Endothelial cell of umbilical vein (primary cell): ENCODE measurements at regions not wholly inside any gene's neighbourhood (a gene's known extent, or its start where the extent isn't known, plus 50 kb on each side); places are given as distances from the start of the nearest gene placed in this dataset.

ENCODE experiments used
- BruUV-seq: library from RNA; stranded (reverse); fragments of 400-500 nt; replicated peaks from 2 replicates; lab custom pipeline; 2021; lab: Mats Ljungman, UMichigan
- CTCF ChIA-PET: fragments of 300-600, 350-600 bp; sonication (Branson Sonifier 250); formaldehyde crosslinking; loops from one replicate; lab custom pipeline; 2021; ENCODE audit warnings: antibody characterized with exemption, inconsistent platforms; lab: Charles Lee
- POLR2A ChIA-PET: fragments of 300-600, 350-600 bp; sonication (Branson Sonifier 250); formaldehyde crosslinking; loops from one replicate; lab custom pipeline; 2021; ENCODE audit warnings: antibody characterized with exemption, inconsistent platforms; lab: Charles Lee
- DNase-seq: peaks from one replicate; pipeline ENCODE4 v3.0.0-alpha.2; 2011; ENCODE audit warnings: low read depth, low spot score
- FAIRE-seq: peaks from 2 replicates; lab custom pipeline; 2011; peaks lifted over from hg19 to GRCh38; lab: Jason Lieb, UNC
- H2AFZ ChIP-seq: 2 replicates; pipeline ENCODE4 v1.6.0; 2012; ENCODE audit warnings: low read depth, low read length, control low read depth, inconsistent platforms
- H3K27ac ChIP-seq: 2 replicates; pipeline ENCODE4 v1.5.1; 2011; ENCODE audit warnings: low read depth, mild to moderate bottlenecking, control low read depth, low read length, moderate library complexity; ENCODE audit not compliant: insufficient read depth
- H3K27me3 ChIP-seq, 2 experiments: 2 replicates each; pipeline versions ENCODE4 v1.6.0 to v1.6.1; 2011; ENCODE audit warnings: low read length in 2 of 2, mixed read lengths in 1 of 2; ENCODE audit not compliant: control insufficient read depth in 2 of 2, insufficient read depth in 2 of 2
- H3K36me3 ChIP-seq, 2 experiments: 2 replicates in 1 of 2; 3 replicates in 1 of 2; pipeline ENCODE4 v1.5.1; 2011; ENCODE audit warnings: low read length in 2 of 2, mild to moderate bottlenecking in 1 of 2, moderate library complexity in 1 of 2; ENCODE audit not compliant: control insufficient read depth in 2 of 2, insufficient read depth in 2 of 2; ENCODE audit errors: extremely low read depth in 1 of 2
- H3K4me1 ChIP-seq: 3 replicates; pipeline ENCODE4 v1.5.1; 2011; ENCODE audit warnings: mild to moderate bottlenecking, low read length; ENCODE audit not compliant: control insufficient read depth, insufficient read depth; ENCODE audit errors: extremely low read depth
- H3K4me2 ChIP-seq: 2 replicates; pipeline ENCODE4 v1.6.1; 2011; ENCODE audit warnings: low read length, control low read depth, mixed read lengths; ENCODE audit not compliant: insufficient read depth
- H3K4me3 ChIP-seq, 3 experiments: fragments of 200-600 bp in 1 of 3; sonication (generic), shearing (Covaris generic) in 1 of 3; replicated peaks in 1 of 3; 2 replicates each; pipeline ENCODE4 v1.5.1; 2011 to 2016; ENCODE audit warnings: control low read depth in 3 of 3, low read length in 3 of 3, mild to moderate bottlenecking in 2 of 3, inconsistent platforms in 1 of 3, low read depth in 1 of 3, moderate library complexity in 1 of 3; ENCODE audit not compliant: insufficient read depth in 1 of 3
- H3K79me2 ChIP-seq: 2 replicates; pipeline ENCODE4 v1.6.0; 2012; ENCODE audit warnings: low read length, inconsistent platforms; ENCODE audit not compliant: control insufficient read depth, insufficient read depth
- H3K9ac ChIP-seq: replicated peaks from 2 replicates; pipeline ENCODE3; 2011; ENCODE audit warnings: low read length, control low read depth; ENCODE audit not compliant: insufficient read depth; ENCODE audit errors: extremely low read depth
- H3K9me1 ChIP-seq: replicated peaks from 3 replicates; pipeline ENCODE4 v1.6.0; 2011; ENCODE audit warnings: mild to moderate bottlenecking, low read length; ENCODE audit not compliant: control insufficient read depth, insufficient read depth; ENCODE audit errors: extremely low read depth
- H3K9me3 ChIP-seq: replicated peaks from 2 replicates; pipeline ENCODE4 v1.5.1; 2012; ENCODE audit warnings: low read length, inconsistent platforms; ENCODE audit not compliant: control insufficient read depth, insufficient read depth
- H4K20me1 ChIP-seq: replicated peaks from 2 replicates; pipeline ENCODE3; 2011; ENCODE audit warnings: mild to moderate bottlenecking, low read length; ENCODE audit not compliant: control insufficient read depth, insufficient read depth; ENCODE audit errors: extremely low read depth
- CTCF ChIP-seq, 2 donors: IDR thresholded peaks; 1 replicate in 1 of 2; 2 replicates in 1 of 2; pipeline ENCODE4 v1.5.1; 2011; ENCODE audit warnings: low read length in 2 of 2, mild to moderate bottlenecking in 2 of 2, moderate library complexity in 2 of 2, control low read depth in 1 of 2, inconsistent platforms in 1 of 2, low read depth in 1 of 2; ENCODE audit not compliant: insufficient read depth in 1 of 2; ENCODE audit errors: extremely low read depth in 1 of 2
- EZH2 ChIP-seq: IDR thresholded peaks from 2 replicates; pipeline ENCODE4 v1.6.1; 2012; ENCODE audit warnings: borderline replicate concordance, low read depth, mild to moderate bottlenecking, moderate library complexity, low read length, inconsistent platforms; ENCODE audit not compliant: severe bottlenecking
- FOS ChIP-seq: IDR thresholded peaks from 2 replicates; pipeline ENCODE4 v1.6.1; 2011; ENCODE audit warnings: mild to moderate bottlenecking, low read length, moderate library complexity, borderline replicate concordance; ENCODE audit not compliant: insufficient read depth
- GATA2 ChIP-seq: IDR thresholded peaks from 2 replicates; pipeline ENCODE4 v1.7.0; 2011; ENCODE audit warnings: low read depth, mild to moderate bottlenecking, moderate library complexity, mixed read lengths, low read length; ENCODE audit not compliant: insufficient read length, insufficient read depth
- JUN ChIP-seq: IDR thresholded peaks from 2 replicates; pipeline ENCODE4 v1.6.1; 2011; ENCODE audit warnings: borderline replicate concordance, low read depth; ENCODE audit not compliant: insufficient read length, insufficient read depth
- MAX ChIP-seq: IDR thresholded peaks from 2 replicates; pipeline ENCODE4 v1.6.1; 2011; ENCODE audit not compliant: insufficient read depth, insufficient read length
- MYC ChIP-seq: IDR thresholded peaks from one replicate; pipeline ENCODE4 v1.6.1; 2011; ENCODE audit warnings: mild to moderate bottlenecking, low read depth, low read length
- POLR2A ChIP-seq: IDR thresholded peaks from 2 replicates; pipeline ENCODE4 v1.6.1; 2012; ENCODE audit warnings: low read depth, mild to moderate bottlenecking, control low read depth, low read length
- POLR2AphosphoS5 ChIP-seq: IDR thresholded peaks from 2 replicates; pipeline ENCODE4 v1.6.1; 2012; ENCODE audit warnings: low read depth, mild to moderate bottlenecking, control low read depth, low read length, moderate library complexity; ENCODE audit not compliant: insufficient read depth
- dilution Hi-C: fragments of 300-500 bp; cut with MboI; formaldehyde crosslinking; loops from one replicate; pipeline ENCODE4 v1.15.0; 2019; ENCODE audit warnings: low sequenced_read_pairs; ENCODE audit not compliant: extremely low pct_ligation_motif_present
- intact Hi-C: fragments of 100-400 bp; cut with micrococcal nuclease; formaldehyde crosslinking; loops from one replicate; pipeline ENCODE4 v1.10.0; 2022

GRCh38 chr6:54722328-54722727, 124.2 kb upstream of the FAM83B start:
- H2AFZ ChIP-seq: no peak overlapping the region
- FAIRE-seq: no peak
- H3K4me2 ChIP-seq: no peak overlapping the region
- H3K9me3 ChIP-seq: no peaks in the 10 kb centered on the region
- no peak for TF ChIP-seq POLR2AphosphoS5
- no peak for TF ChIP-seq EZH2
- no peak for TF ChIP-seq MAX
- TF ChIP-seq POLR2A: no peak
- no peak for TF ChIP-seq FOS
- TF ChIP-seq JUN: no peak
- no peak for TF ChIP-seq CTCF (IDR thresholded peaks at IDR 0.05; ENCODE audit: extremely low read depth in 1 of 2, insufficient read depth in 1 of 2, low read depth in 1 of 2, low read length in 2 of 2)
- no peak for TF ChIP-seq MYC
- TF ChIP-seq GATA2: no peak
- DNase-seq: no peak
- no peaks in the 10 kb centered on the region for H4K20me1 ChIP-seq
- BruUV-seq: no TSS peak
- intact Hi-C loops (no loop called here), dilution Hi-C loops (no loop called here)
- H3K4me3 ChIP-seq: no peak overlapping the region
- H3K36me3 ChIP-seq: no peaks in the 10 kb centered on the region
- H3K9me1 ChIP-seq: no peaks in the 10 kb centered on the region
- H3K79me2 ChIP-seq: no peaks in the 10 kb centered on the region
- ChIA-PET POLR2A (no interaction called here), CTCF (no interaction called here)
- no peak overlapping the region for H3K27ac ChIP-seq
- no peaks in the 10 kb centered on the region for H3K4me1 ChIP-seq
- H3K27me3 ChIP-seq: peaks cover 0 to 2% of the 10 kb centered on the region in 2 experiments
- H3K9ac ChIP-seq: no peak overlapping the region
